ENCODE measurements at regions not wholly inside any gene's neighbourhood (a gene's known extent, or its start where the extent isn't known, plus 50 kb on each side); places are given as distances from the start of the nearest gene placed in this dataset.

- WGBS, 2 experiments (ENCODE audit: extremely low coverage in 1 of 2, insufficient coverage in 1 of 2, insufficient read length in 1 of 2, insufficient replicate concordance in 2 of 2, low coverage in 1 of 2, low lambda C conversion rate in 2 of 2, missing lambda C conversion rate in 1 of 2): 97 to 100% methylated on average over 1 to 4 of the region's 4 CpGs
- Histone ChIP-seq H3K79me2 (ENCODE audit: control insufficient read depth in 1 of 2, insufficient read depth in 2 of 2, low read length in 2 of 2) (no peaks in the 10 kb centered on the region), H3K27me3 (replicated peaks in 1 of 4; ENCODE audit: control insufficient read depth in 3 of 4, extremely low read depth in 1 of 4, insufficient read depth in 3 of 4, low read length in 3 of 4) (no peaks in the 10 kb centered on the region), H4K5ac (ENCODE audit: insufficient read length, low read depth, low read length) (no peak overlapping the region), H3K23me2 (ENCODE audit: low read depth, low read length) (no peaks in the 10 kb centered on the region; the same call in 1 of the 2 replicates), H3K9me3 (ENCODE audit: insufficient read depth in 2 of 2, low read depth in 1 of 2, low read length in 1 of 2) (no peaks in the 10 kb centered on the region), H3K79me1 (ENCODE audit: low read depth, low read length) (no peaks in the 10 kb centered on the region), H2AFZ (ENCODE audit: low read length) (no peak overlapping the region), H3K36me3 (ENCODE audit: control insufficient read depth in 2 of 4, insufficient read depth in 4 of 4, low read length in 3 of 4) (no peaks in the 10 kb centered on the region), H3K4ac (replicated peaks; ENCODE audit: insufficient read length, low read depth, low read length) (no peak overlapping the region), H3K27ac (ENCODE audit: low read depth, low read length) (no peak overlapping the region), H4K20me1 (replicated peaks in 1 of 2; ENCODE audit: control insufficient read depth in 1 of 2, insufficient read depth in 2 of 2, low read length in 2 of 2) (no peaks in the 10 kb centered on the region), H4K8ac (ENCODE audit: extremely low read depth, insufficient read depth, low read length) (no peak overlapping the region), H3K14ac (ENCODE audit: insufficient read length) (no peak overlapping the region), H3K4me3 (ENCODE audit: extremely low read depth in 1 of 4, insufficient read depth in 2 of 4, low read depth in 3 of 4, low read length in 4 of 4) (no peak overlapping the region), H3K56ac (replicated peaks; ENCODE audit: insufficient read length, low read depth, low read length) (no peak overlapping the region), H2BK12ac (ENCODE audit: low read depth, low read length) (no peak overlapping the region; the same call in 1 of the 2 replicates), H2BK20ac (ENCODE audit: low read length) (no peak overlapping the region), H2BK120ac (replicated peaks; ENCODE audit: low read depth, low read length) (no peak overlapping the region), H3K4me2 (ENCODE audit: insufficient read depth in 1 of 2, low read depth in 2 of 2, low read length in 2 of 2) (no peak overlapping the region), H3K23ac (ENCODE audit: insufficient read length) (no peak overlapping the region), H2BK15ac (ENCODE audit: low read length) (no peak overlapping the region), H2BK5ac (ENCODE audit: low read depth, low read length) (no peak overlapping the region), H3K4me1 (replicated peaks in 1 of 4; ENCODE audit: control insufficient read depth in 3 of 4, insufficient read depth in 4 of 4, low read length in 3 of 4) (peaks cover 0 to 3% (median 2%) of the 10 kb centered on the region in 4 experiments; a peak in 3 of 7 replicates), H3K9ac (replicated peaks in 1 of 4; ENCODE audit: extremely low read depth in 1 of 4, low read depth in 3 of 4, low read length in 3 of 4) (no peak overlapping the region), H4K91ac (replicated peaks; ENCODE audit: insufficient read length, low read length) (no peak overlapping the region), H3K18ac (ENCODE audit: extremely low read depth, low read length) (no peak overlapping the region), H2AK5ac (ENCODE audit: low read depth, low read length) (no peak overlapping the region)
- TF ChIP-seq CTCF (IDR thresholded peaks at IDR 0.05; ENCODE audit: control extremely low read depth in 1 of 3, insufficient read depth in 1 of 3, low read depth in 1 of 3, low read length in 3 of 3) (no peak), CEBPB (IDR thresholded peaks at IDR 0.05; ENCODE audit: low read depth, low read length) (peak; percentile 93)
- CTCF ChIA-PET (ENCODE audit: partially characterized antibody): interaction anchor here (1.2 kb wide), 1 partner anchor 9 kb away, joined by 3 read pairs; no protein-coding TSS in a partner anchor
- POLR2A ChIA-PET (ENCODE audit: partially characterized antibody): no interaction called here
- FAIRE-seq (no peak), DNase-seq (ENCODE audit: low read depth in 1 of 2, low spot score in 2 of 2) (no peak)
Observed at GRCh38 chr3:178186666-178187065, 349.6 kb upstream of the KCNMB2 start.
